ENCODE measurements at regions not wholly inside any gene's neighbourhood (a gene's known extent, or its start where the extent isn't known, plus 50 kb on each side); places are given as distances from the start of the nearest gene placed in this dataset.

DNA sequence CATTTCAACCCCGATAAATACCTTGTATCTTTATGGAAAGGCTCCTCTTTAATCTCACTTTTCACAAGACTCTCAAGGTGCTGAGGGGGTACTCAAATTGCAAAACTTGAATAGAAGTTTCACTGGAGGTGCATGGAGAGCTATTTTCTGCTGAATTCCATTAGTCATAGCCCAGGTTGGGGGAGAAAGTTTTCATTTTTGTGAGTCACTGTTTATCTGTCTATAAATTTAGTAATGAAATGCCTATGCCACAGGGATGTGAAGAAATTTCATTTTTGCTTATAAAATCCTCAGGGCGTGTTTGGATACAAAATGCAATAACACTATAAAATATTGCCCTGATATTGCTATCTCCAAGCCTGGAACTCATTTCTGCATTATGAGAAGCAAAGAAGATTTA is 346.3 kb downstream of the LRATD1 start:
- TF ChIP-seq, protein P1, sequence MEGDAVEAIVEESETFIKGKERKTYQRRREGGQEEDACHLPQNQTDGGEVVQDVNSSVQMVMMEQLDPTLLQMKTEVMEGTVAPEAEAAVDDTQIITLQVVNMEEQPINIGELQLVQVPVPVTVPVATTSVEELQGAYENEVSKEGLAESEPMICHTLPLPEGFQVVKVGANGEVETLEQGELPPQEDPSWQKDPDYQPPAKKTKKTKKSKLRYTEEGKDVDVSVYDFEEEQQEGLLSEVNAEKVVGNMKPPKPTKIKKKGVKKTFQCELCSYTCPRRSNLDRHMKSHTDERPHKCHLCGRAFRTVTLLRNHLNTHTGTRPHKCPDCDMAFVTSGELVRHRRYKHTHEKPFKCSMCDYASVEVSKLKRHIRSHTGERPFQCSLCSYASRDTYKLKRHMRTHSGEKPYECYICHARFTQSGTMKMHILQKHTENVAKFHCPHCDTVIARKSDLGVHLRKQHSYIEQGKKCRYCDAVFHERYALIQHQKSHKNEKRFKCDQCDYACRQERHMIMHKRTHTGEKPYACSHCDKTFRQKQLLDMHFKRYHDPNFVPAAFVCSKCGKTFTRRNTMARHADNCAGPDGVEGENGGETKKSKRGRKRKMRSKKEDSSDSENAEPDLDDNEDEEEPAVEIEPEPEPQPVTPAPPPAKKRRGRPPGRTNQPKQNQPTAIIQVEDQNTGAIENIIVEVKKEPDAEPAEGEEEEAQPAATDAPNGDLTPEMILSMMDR (IDR thresholded peaks at IDR 0.05; ENCODE audit: insufficient read depth, low read length): no peak
- TF ChIP-seq POLR2AphosphoS5 (IDR thresholded peaks at IDR 0.05; ENCODE audit: low read depth): no peak
- no peak for TF ChIP-seq GABPA (IDR thresholded peaks at IDR 0.05; ENCODE audit: low read depth)
- TF ChIP-seq, protein P2, sequence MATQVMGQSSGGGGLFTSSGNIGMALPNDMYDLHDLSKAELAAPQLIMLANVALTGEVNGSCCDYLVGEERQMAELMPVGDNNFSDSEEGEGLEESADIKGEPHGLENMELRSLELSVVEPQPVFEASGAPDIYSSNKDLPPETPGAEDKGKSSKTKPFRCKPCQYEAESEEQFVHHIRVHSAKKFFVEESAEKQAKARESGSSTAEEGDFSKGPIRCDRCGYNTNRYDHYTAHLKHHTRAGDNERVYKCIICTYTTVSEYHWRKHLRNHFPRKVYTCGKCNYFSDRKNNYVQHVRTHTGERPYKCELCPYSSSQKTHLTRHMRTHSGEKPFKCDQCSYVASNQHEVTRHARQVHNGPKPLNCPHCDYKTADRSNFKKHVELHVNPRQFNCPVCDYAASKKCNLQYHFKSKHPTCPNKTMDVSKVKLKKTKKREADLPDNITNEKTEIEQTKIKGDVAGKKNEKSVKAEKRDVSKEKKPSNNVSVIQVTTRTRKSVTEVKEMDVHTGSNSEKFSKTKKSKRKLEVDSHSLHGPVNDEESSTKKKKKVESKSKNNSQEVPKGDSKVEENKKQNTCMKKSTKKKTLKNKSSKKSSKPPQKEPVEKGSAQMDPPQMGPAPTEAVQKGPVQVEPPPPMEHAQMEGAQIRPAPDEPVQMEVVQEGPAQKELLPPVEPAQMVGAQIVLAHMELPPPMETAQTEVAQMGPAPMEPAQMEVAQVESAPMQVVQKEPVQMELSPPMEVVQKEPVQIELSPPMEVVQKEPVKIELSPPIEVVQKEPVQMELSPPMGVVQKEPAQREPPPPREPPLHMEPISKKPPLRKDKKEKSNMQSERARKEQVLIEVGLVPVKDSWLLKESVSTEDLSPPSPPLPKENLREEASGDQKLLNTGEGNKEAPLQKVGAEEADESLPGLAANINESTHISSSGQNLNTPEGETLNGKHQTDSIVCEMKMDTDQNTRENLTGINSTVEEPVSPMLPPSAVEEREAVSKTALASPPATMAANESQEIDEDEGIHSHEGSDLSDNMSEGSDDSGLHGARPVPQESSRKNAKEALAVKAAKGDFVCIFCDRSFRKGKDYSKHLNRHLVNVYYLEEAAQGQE (IDR thresholded peaks at IDR 0.05; ENCODE audit: insufficient replicate concordance, low read depth): no peak
- TF ChIP-seq SPI1 (IDR thresholded peaks at IDR 0.05; ENCODE audit: borderline replicate concordance, low read depth): no peak

Data from HL-60 (cell line).